BJ (cell line): ENCODE measurements at regions not wholly inside any gene's neighbourhood (a gene's known extent, or its start where the extent isn't known, plus 50 kb on each side); places are given as distances from the start of the nearest gene placed in this dataset.

Source experiments
- CTCF ChIA-PET: fragments of 350-600 bp; formaldehyde crosslinking; extraction: SDS; loops from one replicate; lab custom pipeline; 2021; ENCODE audit warnings: antibody characterized with exemption, inconsistent platforms; lab: Yijun Ruan, JAX
- POLR2A ChIA-PET: fragments of 300-600 bp; sonication (Branson Sonifier 250); formaldehyde crosslinking; extraction: SDS; loops from one replicate; lab custom pipeline; 2021; ENCODE audit warnings: antibody characterized with exemption; lab: Charles Lee
- DNase-seq: peaks from one replicate; pipeline ENCODE4 v3.0.0-alpha.2; 2011; ENCODE audit warnings: low read depth
- H3K27me3 ChIP-seq: 2 replicates; pipeline ENCODE4 v1.6.0; 2011; ENCODE audit warnings: low read length; ENCODE audit not compliant: control insufficient read depth, insufficient read depth
- H3K36me3 ChIP-seq: 2 replicates; pipeline ENCODE4 v1.5.1; 2011; ENCODE audit warnings: low read length; ENCODE audit not compliant: control insufficient read depth, insufficient read depth
- H3K4me3 ChIP-seq: 2 replicates; pipeline ENCODE4 v1.5.1; 2011; ENCODE audit warnings: low read depth, mild to moderate bottlenecking, control low read depth, low read length
- CTCF ChIP-seq: IDR thresholded peaks from 2 replicates; pipeline ENCODE4 v1.5.1; 2011; ENCODE audit warnings: low read depth, mild to moderate bottlenecking, control low read depth, inconsistent platforms, low read length, moderate library complexity; ENCODE audit not compliant: insufficient read depth

- TF ChIP-seq CTCF, result no peak
- CTCF ChIA-PET, result interaction anchor here (0.6 to 1.2 kb wide), 3 partner anchors 11 to 131 kb away, joined by 3 to 6 read pairs (median 4); no protein-coding TSS in a partner anchor
- H3K36me3 ChIP-seq, result no peaks in the 10 kb centered on the region
- peaks cover 10% of the 10 kb centered on the region for H3K27me3 ChIP-seq
- POLR2A ChIA-PET, result no interaction called here
- no peak overlapping the region for H3K4me3 ChIP-seq
- no peak for DNase-seq
These were observed 59.8 kb upstream of the CCDC167 start for GRCh38 chr6:37559501-37559900.

GRCh38 chr6:37559050-37559449, 59.4 kb upstream of the CCDC167 start:
- no peak for TF ChIP-seq CTCF
- ChIA-PET POLR2A (no interaction called here), CTCF (interaction anchor here (1.1 to 6.0 kb wide), 3 partner anchors 6 to 131 kb away, joined by 3 to 37 read pairs (median 6); no protein-coding TSS in a partner anchor)
- peaks cover 7% of the 10 kb centered on the region for H3K27me3 ChIP-seq
- H3K36me3 ChIP-seq, result no peaks in the 10 kb centered on the region
- H3K4me3 ChIP-seq, result no peak overlapping the region
- no peak for DNase-seq

DNA sequence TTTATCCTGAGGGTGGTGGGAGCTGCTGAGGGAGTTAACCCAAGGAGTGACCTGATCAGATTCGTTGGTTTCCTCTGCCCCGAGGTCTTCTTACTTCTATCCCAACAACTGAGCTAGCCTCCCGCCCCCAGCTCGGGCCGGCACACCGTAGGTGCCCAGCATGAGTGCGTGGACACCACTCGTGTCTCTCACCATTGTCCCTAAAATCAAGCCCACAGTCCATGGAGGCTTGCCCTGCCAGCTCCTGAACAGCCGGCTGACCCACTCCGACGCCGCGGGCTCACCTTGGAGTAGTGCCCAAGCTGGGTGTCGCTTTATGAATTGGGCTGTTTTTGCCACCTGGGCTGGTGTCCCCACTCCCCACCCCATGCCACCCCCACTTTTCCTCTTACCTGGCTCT, 59.0 kb upstream of the CCDC167 start:
- no peak for DNase-seq
- Histone ChIP-seq H3K27me3 (peaks cover 3% of the 10 kb centered on the region), H3K36me3 (no peaks in the 10 kb centered on the region), H3K4me3 (no peak overlapping the region)
- no peak for TF ChIP-seq CTCF
- ChIA-PET POLR2A (no interaction called here), CTCF (interaction anchor here (1.1 to 6.0 kb wide), 2 partner anchors 7 to 132 kb away, joined by 3 to 37 read pairs; no protein-coding TSS in a partner anchor)

- no peak for DNase-seq
- no peak overlapping the region for H3K4me3 ChIP-seq
- ChIA-PET POLR2A (no interaction called here), CTCF (interaction anchor here (0.9 to 6.0 kb wide), 3 partner anchors 7 to 132 kb away, joined by 3 to 37 read pairs (median 3); no protein-coding TSS in a partner anchor)
- no peaks in the 10 kb centered on the region for H3K36me3 ChIP-seq
- no peak for TF ChIP-seq CTCF
- peaks cover 2% of the 10 kb centered on the region for H3K27me3 ChIP-seq
These were observed 58.5 kb upstream of the CCDC167 start for GRCh38 chr6:37558168-37558567.

- Histone ChIP-seq H3K4me3 (no peak overlapping the region), H3K36me3 (no peaks in the 10 kb centered on the region), H3K27me3 (peaks cover 2% of the 10 kb centered on the region)
- DNase-seq, result no peak
- TF ChIP-seq CTCF, result no peak
- ChIA-PET POLR2A (no interaction called here), CTCF (interaction anchor here (0.7 to 6.0 kb wide), 3 partner anchors 8 to 19 kb away, joined by 3 to 37 read pairs (median 3); no protein-coding TSS in a partner anchor)
These were observed 58.0 kb upstream of the CCDC167 start for GRCh38 chr6:37557645-37558114.
